Activated CD4-positive, alpha-beta T cell treated with anti-CD3 and anti-CD28 coated beads, Interleukin-2, amount 50 U/mL, for 24 hours (primary cell): ENCODE measurements at regions not wholly inside any gene's neighbourhood (a gene's known extent, or its start where the extent isn't known, plus 50 kb on each side); places are given as distances from the start of the nearest gene placed in this dataset.

Source experiments
- DNase-seq, 2 donors: peaks; one replicate each; pipeline ENCODE4 v3.0.0-alpha.2; 2020; ENCODE audit warnings: low read depth in 1 of 2, low spot score in 1 of 2

GRCh38 chr1:60470246-60470645, 396.7 kb upstream of the C1orf87 start:
- no peak for DNase-seq

- no peak for DNase-seq
Measured at GRCh38 chr1:60463786-60464185, 390.2 kb upstream of the C1orf87 start.

GRCh38 chr1:60463146-60463545, 389.6 kb upstream of the C1orf87 start:
- DNase-seq: no peak

- DNase-seq: no peak
Measured at GRCh38 chr1:60461925-60462595, 388.5 kb upstream of the C1orf87 start.

- no peak for DNase-seq
Measured at GRCh38 chr1:60458111-60458510, 384.5 kb upstream of the C1orf87 start.

GRCh38 chr1:60449876-60450275, 376.3 kb upstream of the C1orf87 start:
- DNase-seq: no peak

GRCh38 chr1:60448850-60449249, 375.3 kb upstream of the C1orf87 start:
- no peak for DNase-seq

- no peak for DNase-seq
Measured at GRCh38 chr1:60444680-60445079, 371.1 kb upstream of the C1orf87 start.

GRCh38 chr1:60436186-60436585, 362.6 kb upstream of the C1orf87 start:
- no peak for DNase-seq

- DNase-seq: no peak
Measured at GRCh38 chr1:60431593-60431992, 358.0 kb upstream of the C1orf87 start.

GRCh38 chr1:60430375-60430774, 356.8 kb upstream of the C1orf87 start:
- DNase-seq: no peak

- no peak for DNase-seq
Measured at GRCh38 chr1:60428127-60428526, 354.6 kb upstream of the C1orf87 start.

GRCh38 chr1:60427701-60428100, 354.1 kb upstream of the C1orf87 start:
- DNase-seq: no peak

GRCh38 chr1:60427194-60427593, 353.6 kb upstream of the C1orf87 start:
- no peak for DNase-seq

GRCh38 chr1:60425528-60425927, 352.0 kb upstream of the C1orf87 start:
- no peak for DNase-seq

GRCh38 chr1:60423146-60423780, 349.7 kb upstream of the C1orf87 start:
- DNase-seq: no peak

- no peak for DNase-seq
Measured at GRCh38 chr1:60421965-60422364, 348.4 kb upstream of the C1orf87 start.

GRCh38 chr1:60419023-60419422, 345.5 kb upstream of the C1orf87 start:
- DNase-seq: no peak

GRCh38 chr1:60415696-60416095, 342.1 kb upstream of the C1orf87 start:
- DNase-seq: no peak

- DNase-seq: no peak
Measured at GRCh38 chr1:60413091-60413490, 339.5 kb upstream of the C1orf87 start.

GRCh38 chr1:60411591-60411990, 338.0 kb upstream of the C1orf87 start:
- DNase-seq: no peak

- DNase-seq: no peak
Measured at GRCh38 chr1:60402816-60403215, 329.2 kb upstream of the C1orf87 start.

- no peak for DNase-seq
Measured at GRCh38 chr1:60402216-60402615, 328.6 kb upstream of the C1orf87 start.
